ENCODE measurements at regions not wholly inside any gene's neighbourhood (a gene's known extent, or its start where the extent isn't known, plus 50 kb on each side); places are given as distances from the start of the nearest gene placed in this dataset.

- H3K4me3 ChIP-seq (ENCODE audit: low read depth, poor library complexity, severe bottlenecking), result no peak overlapping the region
- intact Hi-C loops (cut with DNase I; ENCODE audit: low total_unique reads), result no loop called here
- TF ChIP-seq POLR2A (IDR thresholded peaks at IDR 0.05), result no peak
- no peak for TF ChIP-seq CTCF (IDR thresholded peaks at IDR 0.05)
- no peak for DNase-seq (ENCODE audit: low spot score in 2 of 2)
Measured at GRCh38 chr20:11551479-11551878, 366.2 kb upstream of the BTBD3 start.

- TF ChIP-seq POLR2A (IDR thresholded peaks at IDR 0.05), result no peak
- TF ChIP-seq CTCF (IDR thresholded peaks at IDR 0.05), result no peak
- WGBS, 2 donors, result 65 to 79% methylated on average over 4 of the region's 4 CpGs
- no peak overlapping the region for H3K4me3 ChIP-seq (ENCODE audit: low read depth, poor library complexity, severe bottlenecking)
- no peak for DNase-seq (ENCODE audit: low spot score in 2 of 2)
- intact Hi-C loops (cut with DNase I; ENCODE audit: low total_unique reads), result no loop called here
Measured at GRCh38 chr20:11553603-11554002, 364.1 kb upstream of the BTBD3 start.

- WGBS, 2 donors, result 93 to 96% methylated on average over 2 of the region's 2 CpGs
Measured at GRCh38 chr20:11555510-11555909, 362.2 kb upstream of the BTBD3 start.

GRCh38 chr20:11556410-11556809, 361.3 kb upstream of the BTBD3 start:
- DNase-seq (ENCODE audit: low spot score in 2 of 2), result no peak
- 55 to 56% methylated on average over 2 of the region's 2 CpGs for WGBS, 2 donors
- TF ChIP-seq CTCF (IDR thresholded peaks at IDR 0.05) (no peak), POLR2A (IDR thresholded peaks at IDR 0.05) (no peak)
- intact Hi-C loops (cut with DNase I; ENCODE audit: low total_unique reads), result no loop called here
- H3K4me3 ChIP-seq (ENCODE audit: low read depth, poor library complexity, severe bottlenecking), result no peak overlapping the region

More at GRCh38 chr20:11555510-11555909, 362.2 kb upstream of the BTBD3 start:
- no peak overlapping the region for H3K4me3 ChIP-seq (ENCODE audit: low read depth, poor library complexity, severe bottlenecking)
- intact Hi-C loops (cut with DNase I; ENCODE audit: low total_unique reads), result no loop called here
- no peak for TF ChIP-seq CTCF (IDR thresholded peaks at IDR 0.05)
- TF ChIP-seq POLR2A (IDR thresholded peaks at IDR 0.05), result no peak
- DNase-seq (ENCODE audit: low spot score in 2 of 2), result no peak

GRCh38 chr20:11564491-11564890, 353.2 kb upstream of the BTBD3 start:
- no peak for DNase-seq (ENCODE audit: low spot score in 2 of 2)
- no peak overlapping the region for H3K4me3 ChIP-seq (ENCODE audit: low read depth, poor library complexity, severe bottlenecking)
- intact Hi-C loops (cut with DNase I; ENCODE audit: low total_unique reads), result no loop called here
- 79 to 89% methylated on average over 5 of the region's 5 CpGs for WGBS, 2 donors
- TF ChIP-seq CTCF (IDR thresholded peaks at IDR 0.05) (no peak), POLR2A (IDR thresholded peaks at IDR 0.05) (no peak)

- 59 to 71% methylated on average over 5 of the region's 5 CpGs for WGBS, 2 donors
- H3K4me3 ChIP-seq (ENCODE audit: low read depth, poor library complexity, severe bottlenecking), result no peak overlapping the region
Measured at GRCh38 chr20:11569163-11569562, 348.5 kb upstream of the BTBD3 start.

More at GRCh38 chr20:11569163-11569562, 348.5 kb upstream of the BTBD3 start:
- TF ChIP-seq CTCF (IDR thresholded peaks at IDR 0.05), result no peak
- no peak for TF ChIP-seq POLR2A (IDR thresholded peaks at IDR 0.05)
- intact Hi-C loops (cut with DNase I; ENCODE audit: low total_unique reads), result no loop called here
- no peak for DNase-seq (ENCODE audit: low spot score in 2 of 2)

Measured in lower leg skin (tissue), 4 donors.